Caco-2 (cell line): ENCODE measurements at regions not wholly inside any gene's neighbourhood (a gene's known extent, or its start where the extent isn't known, plus 50 kb on each side); places are given as distances from the start of the nearest gene placed in this dataset.

ENCODE experiments used
- BruUV-seq: library from RNA; stranded (reverse); fragments of 400-500 nt; replicated peaks from 2 replicates; lab custom pipeline; 2021; lab: Mats Ljungman, UMichigan
- CTCF ChIA-PET: fragments of 300-600 bp; sonication (Branson Sonifier 250); formaldehyde crosslinking; loops from one replicate; lab custom pipeline; 2022; ENCODE audit warnings: antibody characterized with exemption; lab: Charles Lee
- POLR2A ChIA-PET: fragments of 300-600 bp; sonication (Branson Sonifier 250); formaldehyde crosslinking; loops from one replicate; lab custom pipeline; 2022; ENCODE audit warnings: antibody characterized with exemption; lab: Charles Lee
- DNase-seq, 2 experiments: peaks; one replicate each; pipeline versions ENCODE4 v3.0.0 to v3.0.0-alpha.2; 2020 to 2022
- H3K27me3 ChIP-seq: replicated peaks from 2 replicates; pipeline ENCODE4 v1.6.0; 2011; ENCODE audit warnings: low read length; ENCODE audit not compliant: control insufficient read depth, insufficient read depth
- H3K36me3 ChIP-seq: 2 replicates; pipeline ENCODE4 v1.5.1; 2011; ENCODE audit warnings: low read length; ENCODE audit not compliant: control insufficient read depth, insufficient read depth
- H3K4me1 ChIP-seq: fragments of 250-450 bp; sonication (Bioruptor Pico); 2 replicates; pipeline ENCODE4 v1.5.1; 2020; ENCODE audit warnings: mild to moderate bottlenecking
- H3K4me3 ChIP-seq: 2 replicates; pipeline ENCODE4 v1.5.1; 2011; ENCODE audit warnings: low read depth, mild to moderate bottlenecking, control low read depth, low read length
- H3K9me3 ChIP-seq: fragments of 250-450 bp; sonication (Bioruptor Pico); 2 replicates; pipeline ENCODE4 v1.5.1; 2020; ENCODE audit warnings: mild to moderate bottlenecking, moderate library complexity
- H3K27ac Mint-ChIP-seq: one replicate; pipeline ENCODE4 v1.8.0; 2022; ENCODE audit warnings: mixed read lengths; ENCODE audit not compliant: unreplicated experiment
- H3K27me3 Mint-ChIP-seq: one replicate; pipeline ENCODE4 v1.8.0; 2022; ENCODE audit warnings: mixed read lengths; ENCODE audit not compliant: insufficient read depth, unreplicated experiment
- H3K36me3 Mint-ChIP-seq: one replicate; pipeline ENCODE4 v1.8.0; 2022; ENCODE audit warnings: mild to moderate bottlenecking, mixed read lengths; ENCODE audit not compliant: insufficient read depth, unreplicated experiment
- H3K4me1 Mint-ChIP-seq: one replicate; pipeline ENCODE4 v1.8.0; 2022; ENCODE audit warnings: low read depth, mixed read lengths; ENCODE audit not compliant: unreplicated experiment
- H3K4me3 Mint-ChIP-seq: one replicate; pipeline ENCODE4 v1.8.0; 2022; ENCODE audit warnings: mild to moderate bottlenecking, moderate library complexity, mixed read lengths; ENCODE audit not compliant: unreplicated experiment
- H3K9me3 Mint-ChIP-seq: one replicate; pipeline ENCODE4 v1.8.0; 2022; ENCODE audit warnings: mixed read lengths; ENCODE audit not compliant: unreplicated experiment
- intact Hi-C: fragments of 100-400 bp; cut with micrococcal nuclease; formaldehyde crosslinking; loops from one replicate; pipeline ENCODE4 v1.10.0; 2022; ENCODE audit not compliant: unreplicated experiment
- TF ChIP-seq, protein P1 (sequence below), 2 experiments: fragments of 200-600 bp in 1 of 2; IDR thresholded peaks; 1 replicate in 1 of 2; 2 replicates in 1 of 2; pipeline versions ENCODE4 v1.5.1 to v1.8.0; 2011 to 2022; ENCODE audit warnings: antibody characterized with exemption in 1 of 2, control low read depth in 1 of 2, inconsistent platforms in 1 of 2, low read depth in 1 of 2, low read length in 1 of 2, mild to moderate bottlenecking in 1 of 2, moderate library complexity in 1 of 2; ENCODE audit not compliant: insufficient read depth in 1 of 2, severe bottlenecking in 1 of 2, unreplicated experiment in 1 of 2

DNA sequence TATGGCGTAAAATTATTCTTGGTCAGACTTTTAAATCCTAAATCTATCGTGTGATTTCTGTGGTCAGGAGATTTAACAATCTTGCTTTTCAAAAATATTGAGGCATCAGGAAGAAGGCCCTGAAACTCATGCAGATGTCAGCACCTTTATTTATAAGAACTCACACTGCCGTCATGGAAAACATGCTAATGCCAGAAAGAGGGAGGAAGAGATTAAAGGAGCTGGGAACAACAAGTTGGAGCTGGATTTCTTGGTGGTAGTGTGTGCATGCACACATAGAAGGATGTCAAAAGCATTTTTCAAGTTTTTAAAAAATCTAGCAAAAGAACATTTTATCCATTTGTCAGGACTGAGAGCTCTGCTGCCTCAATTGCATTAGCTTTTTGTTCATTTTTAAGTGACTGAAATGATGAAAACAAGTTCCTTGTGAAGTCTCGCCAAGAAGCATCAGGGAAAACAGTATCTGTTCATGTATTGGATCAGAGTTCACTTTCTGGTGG lies 342.5 kb downstream of the SPRY2 start:
- no peaks in the 10 kb centered on the region for H3K36me3 ChIP-seq
- H3K4me3 ChIP-seq, result no peak overlapping the region
- Mint-ChIP-seq H3K27ac (no peak overlapping the region), H3K9me3 (no peaks in the 10 kb centered on the region), H3K36me3 (no peaks in the 10 kb centered on the region), H3K4me1 (peaks cover 15% of the 10 kb centered on the region), H3K27me3 (no peaks in the 10 kb centered on the region), H3K4me3 (no peak overlapping the region)
- intact Hi-C loops, result loop anchor here (5.0 kb wide), 1 partner anchor 51 kb away; no protein-coding TSS in a partner anchor
- TF ChIP-seq, protein P1, sequence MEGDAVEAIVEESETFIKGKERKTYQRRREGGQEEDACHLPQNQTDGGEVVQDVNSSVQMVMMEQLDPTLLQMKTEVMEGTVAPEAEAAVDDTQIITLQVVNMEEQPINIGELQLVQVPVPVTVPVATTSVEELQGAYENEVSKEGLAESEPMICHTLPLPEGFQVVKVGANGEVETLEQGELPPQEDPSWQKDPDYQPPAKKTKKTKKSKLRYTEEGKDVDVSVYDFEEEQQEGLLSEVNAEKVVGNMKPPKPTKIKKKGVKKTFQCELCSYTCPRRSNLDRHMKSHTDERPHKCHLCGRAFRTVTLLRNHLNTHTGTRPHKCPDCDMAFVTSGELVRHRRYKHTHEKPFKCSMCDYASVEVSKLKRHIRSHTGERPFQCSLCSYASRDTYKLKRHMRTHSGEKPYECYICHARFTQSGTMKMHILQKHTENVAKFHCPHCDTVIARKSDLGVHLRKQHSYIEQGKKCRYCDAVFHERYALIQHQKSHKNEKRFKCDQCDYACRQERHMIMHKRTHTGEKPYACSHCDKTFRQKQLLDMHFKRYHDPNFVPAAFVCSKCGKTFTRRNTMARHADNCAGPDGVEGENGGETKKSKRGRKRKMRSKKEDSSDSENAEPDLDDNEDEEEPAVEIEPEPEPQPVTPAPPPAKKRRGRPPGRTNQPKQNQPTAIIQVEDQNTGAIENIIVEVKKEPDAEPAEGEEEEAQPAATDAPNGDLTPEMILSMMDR (IDR thresholded peaks at IDR 0.05; ENCODE audit: insufficient read depth in 1 of 2, low read depth in 1 of 2, low read length in 1 of 2, severe bottlenecking in 1 of 2, unreplicated experiment in 1 of 2), result no peak
- peaks cover 14% of the 10 kb centered on the region for H3K4me1 ChIP-seq
- no peaks in the 10 kb centered on the region for H3K9me3 ChIP-seq
- no TSS peak for BruUV-seq
- no peaks in the 10 kb centered on the region for H3K27me3 ChIP-seq
- ChIA-PET POLR2A (no interaction called here), CTCF (interaction anchor here (0.7 kb wide), 1 partner anchor 319 kb away, joined by 3 read pairs; no protein-coding TSS in a partner anchor)
- DNase-seq, result no peak

GRCh38 chr13:79997244-79997643 lies 343.7 kb downstream of the SPRY2 start:
- H3K27me3 Mint-ChIP-seq, result no peaks in the 10 kb centered on the region
- no peaks in the 10 kb centered on the region for H3K36me3 Mint-ChIP-seq
- H3K4me1 Mint-ChIP-seq, result peaks cover 15% of the 10 kb centered on the region
- TF ChIP-seq, protein P1 (IDR thresholded peaks at IDR 0.05; ENCODE audit: insufficient read depth in 1 of 2, low read depth in 1 of 2, low read length in 1 of 2, severe bottlenecking in 1 of 2, unreplicated experiment in 1 of 2), result no peak
- POLR2A ChIA-PET, result no interaction called here
- no peak overlapping the region for H3K4me3 ChIP-seq
- H3K36me3 ChIP-seq, result no peaks in the 10 kb centered on the region
- H3K4me1 ChIP-seq, result peaks cover 14% of the 10 kb centered on the region
- H3K9me3 Mint-ChIP-seq, result peaks cover 2% of the 10 kb centered on the region
- intact Hi-C loops, result loop anchor here (5.0 kb wide), 1 partner anchor 50 kb away; no protein-coding TSS in a partner anchor
- no peak overlapping the region for H3K4me3 Mint-ChIP-seq
- no peak overlapping the region for H3K27ac Mint-ChIP-seq
- H3K27me3 ChIP-seq, result no peaks in the 10 kb centered on the region
- H3K9me3 ChIP-seq, result no peaks in the 10 kb centered on the region
- BruUV-seq, result no TSS peak
- CTCF ChIA-PET, result no interaction called here
- no peak for DNase-seq

GRCh38 chr13:79995334-79995733 lies 345.6 kb downstream of the SPRY2 start:
- intact Hi-C loops, result loop anchor here (5.0 kb wide), 1 partner anchor 48 kb away; no protein-coding TSS in a partner anchor
- BruUV-seq, result no TSS peak
- Histone ChIP-seq H3K9me3 (no peaks in the 10 kb centered on the region), H3K4me1 (peaks cover 14% of the 10 kb centered on the region), H3K36me3 (no peaks in the 10 kb centered on the region), H3K4me3 (no peak overlapping the region), H3K27me3 (no peaks in the 10 kb centered on the region)
- no peaks in the 10 kb centered on the region for H3K27me3 Mint-ChIP-seq
- H3K4me3 Mint-ChIP-seq, result no peak overlapping the region
- TF ChIP-seq, protein P1 (IDR thresholded peaks at IDR 0.05; ENCODE audit: insufficient read depth in 1 of 2, low read depth in 1 of 2, low read length in 1 of 2, severe bottlenecking in 1 of 2, unreplicated experiment in 1 of 2), result no peak
- peaks cover 18% of the 10 kb centered on the region for H3K4me1 Mint-ChIP-seq
- CTCF ChIA-PET, result no interaction called here
- DNase-seq, result no peak
- H3K36me3 Mint-ChIP-seq, result no peaks in the 10 kb centered on the region
- H3K9me3 Mint-ChIP-seq, result peaks cover 14% of the 10 kb centered on the region
- H3K27ac Mint-ChIP-seq, result no peak overlapping the region
- POLR2A ChIA-PET, result no interaction called here
